Stimulated activated naive CD4-positive, alpha-beta T cell treated with Interleukin-2 at 50 U/mL for 16 hours (primary cell): ENCODE measurements at regions not wholly inside any gene's neighbourhood (a gene's known extent, or its start where the extent isn't known, plus 50 kb on each side); places are given as distances from the start of the nearest gene placed in this dataset.
"Not testable (repeated sequence)": the region's sequence is repeated elsewhere in the genome, so short reads cannot be mapped to it uniquely, and the experiment has no call there.

ENCODE experiments used
- DNase-seq: peaks from one replicate; lab custom pipeline; 2025; lab: John Stamatoyannopoulos, UW

DNA sequence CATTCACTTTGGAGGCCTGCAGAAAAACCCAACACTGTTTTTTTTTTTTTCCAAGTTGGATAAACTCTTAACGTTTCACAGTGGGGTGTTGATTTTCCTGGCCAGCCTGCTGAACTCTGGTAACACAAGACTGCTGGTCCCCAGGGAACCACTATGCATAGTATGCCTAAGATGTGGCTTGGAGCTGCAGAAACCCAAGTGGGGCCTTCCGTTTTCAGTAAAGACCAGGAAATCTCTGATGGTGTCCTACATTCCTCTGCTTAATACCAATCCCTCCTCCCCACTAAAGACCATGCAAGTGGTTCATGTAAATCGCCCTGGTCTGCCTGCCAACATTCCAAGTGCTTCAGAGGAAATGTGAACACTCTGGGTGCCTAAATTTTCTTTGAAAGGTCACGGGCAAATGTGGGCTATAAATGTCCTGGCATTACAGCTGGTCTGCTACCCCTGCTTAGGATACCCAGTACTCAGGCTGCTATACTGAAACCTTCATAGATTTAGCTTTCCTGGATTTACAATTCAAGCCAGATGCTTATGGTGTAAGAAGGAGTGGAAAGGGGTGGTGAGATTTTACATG, 615.4 kb downstream of the MAFB start:
- no peak for DNase-seq

DNA sequence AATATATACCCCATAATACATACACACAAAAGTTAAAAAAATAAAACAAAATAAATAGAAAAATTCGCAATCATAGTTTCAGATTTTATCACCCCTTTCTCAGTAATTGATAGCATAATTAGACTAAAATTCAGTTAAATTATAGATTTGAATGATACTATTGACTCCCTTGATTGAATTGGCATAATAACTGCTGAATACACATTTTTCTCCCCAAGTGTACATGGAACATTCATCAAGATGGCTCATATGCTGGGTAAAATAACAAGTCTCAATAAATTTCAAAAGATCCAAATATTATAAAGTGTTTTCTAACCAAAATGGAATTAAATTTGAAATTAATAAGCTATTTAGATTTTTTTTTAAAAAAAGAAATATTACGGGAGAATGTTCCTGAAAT, 616.1 kb downstream of the MAFB start:
- no peak for DNase-seq

DNA sequence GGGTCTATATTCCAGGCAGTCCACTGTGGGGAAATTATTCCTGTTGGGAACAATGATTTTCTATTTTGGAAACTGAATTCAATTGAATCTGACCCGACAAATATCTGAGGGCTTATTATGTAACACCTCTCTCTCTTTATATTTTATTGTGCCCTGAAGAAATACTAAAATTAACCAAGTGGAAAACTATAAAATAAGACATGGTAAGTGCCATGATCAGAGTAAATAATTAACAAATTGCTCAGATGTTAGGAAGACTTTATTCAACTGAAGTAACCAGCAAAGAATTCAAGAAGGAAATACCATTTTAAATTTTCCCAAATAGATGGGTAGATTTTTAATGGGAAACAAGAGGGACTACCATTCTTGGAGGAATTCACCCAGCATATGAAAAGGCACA, 632.9 kb downstream of the MAFB start:
- DNase-seq = no peak

DNA sequence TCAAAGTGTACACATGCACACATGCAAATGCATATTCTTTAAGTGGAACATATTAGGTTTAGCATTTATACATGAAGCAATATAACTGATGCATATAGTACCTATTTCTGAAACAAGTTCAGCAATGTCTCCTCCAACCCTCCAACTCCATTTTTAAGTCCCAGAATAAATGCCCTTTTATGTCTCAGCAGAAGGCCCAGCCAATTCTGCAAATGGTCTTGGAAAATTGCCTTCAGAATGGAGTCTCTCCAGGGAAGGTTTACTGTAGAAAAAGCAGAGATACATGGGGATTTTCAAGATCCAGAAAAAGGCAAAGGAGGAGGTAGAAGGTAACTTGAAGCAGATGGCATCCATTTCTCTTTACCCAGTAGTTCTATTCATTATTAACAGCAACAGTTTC, 633.3 kb downstream of the MAFB start:
- no peak for DNase-seq

DNA sequence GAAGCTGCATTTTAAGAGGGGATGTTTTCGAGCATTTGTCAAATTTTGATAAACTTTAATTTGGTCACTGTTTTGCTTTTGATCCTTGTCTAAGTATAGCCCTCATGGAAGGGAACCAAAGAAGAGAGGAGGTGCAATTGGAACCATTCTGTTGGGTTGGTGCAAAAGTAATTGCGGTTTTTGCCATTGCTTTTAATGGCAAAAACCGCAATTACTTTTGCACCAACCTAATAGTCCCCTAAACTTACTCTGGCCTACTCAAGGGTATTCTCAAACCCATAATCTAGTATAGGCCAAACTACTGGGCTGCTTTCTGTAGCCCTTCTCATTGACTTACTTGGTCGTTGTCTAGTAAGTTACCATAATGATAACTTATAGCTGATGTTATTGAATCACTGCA, 634.7 kb downstream of the MAFB start:
- DNase-seq = no peak

DNA sequence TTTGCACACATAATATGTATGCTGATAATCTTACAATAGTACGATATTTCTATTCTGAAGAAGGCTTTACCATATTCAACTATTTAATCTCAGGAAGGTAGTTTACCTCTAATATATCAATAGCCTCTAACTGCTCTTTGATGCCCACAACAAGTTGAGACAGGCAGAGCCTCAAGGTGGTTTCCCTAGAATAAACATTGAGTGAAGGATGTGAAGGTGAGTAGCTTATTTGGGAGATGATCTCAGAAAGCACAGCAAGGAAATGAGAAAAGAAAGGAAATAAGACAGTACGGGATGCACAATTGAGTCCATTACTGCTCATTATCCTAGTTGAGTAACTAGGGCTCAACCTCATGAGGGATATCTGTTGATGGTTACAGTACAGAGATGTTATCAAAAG, 638.4 kb downstream of the MAFB start:
- no peak for DNase-seq

DNA sequence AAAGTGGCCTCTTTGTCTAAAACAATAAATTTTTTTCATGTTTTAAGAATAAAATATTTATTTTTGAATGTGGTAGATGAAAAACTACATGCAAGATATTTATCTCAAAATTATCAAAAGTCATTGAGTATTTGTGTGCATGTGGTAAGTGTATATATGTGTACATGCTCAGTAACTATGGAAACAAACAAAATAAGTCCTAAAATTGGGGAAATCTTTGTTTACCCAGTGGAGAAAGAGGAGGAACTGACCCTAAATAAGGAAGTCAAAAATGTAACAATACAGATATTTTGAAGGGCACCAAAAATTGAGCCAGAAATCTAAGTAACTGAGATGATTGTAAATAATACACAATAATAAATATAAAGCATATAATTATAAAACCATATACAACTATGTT, 639.2 kb downstream of the MAFB start:
- DNase-seq = no peak

DNA sequence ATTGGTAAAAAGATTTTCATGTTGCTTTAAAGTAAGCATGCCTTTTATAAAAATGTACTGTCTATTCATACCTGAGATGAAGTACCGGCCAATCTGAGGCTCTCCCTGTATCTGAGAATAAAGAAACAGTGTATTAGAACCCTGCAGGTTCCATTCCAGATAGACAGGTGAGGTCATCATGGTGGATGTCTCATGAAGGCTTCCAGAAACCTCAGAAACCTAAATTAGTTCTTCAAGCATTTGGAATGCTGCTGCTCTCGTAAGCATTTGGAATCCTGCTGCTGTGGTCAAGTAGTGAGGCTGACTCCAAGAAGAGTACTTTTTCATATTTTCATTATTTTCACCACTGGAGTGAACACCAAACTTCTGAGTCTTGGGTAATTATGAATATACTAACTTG, 642.3 kb downstream of the MAFB start:
- DNase-seq = no peak

DNA sequence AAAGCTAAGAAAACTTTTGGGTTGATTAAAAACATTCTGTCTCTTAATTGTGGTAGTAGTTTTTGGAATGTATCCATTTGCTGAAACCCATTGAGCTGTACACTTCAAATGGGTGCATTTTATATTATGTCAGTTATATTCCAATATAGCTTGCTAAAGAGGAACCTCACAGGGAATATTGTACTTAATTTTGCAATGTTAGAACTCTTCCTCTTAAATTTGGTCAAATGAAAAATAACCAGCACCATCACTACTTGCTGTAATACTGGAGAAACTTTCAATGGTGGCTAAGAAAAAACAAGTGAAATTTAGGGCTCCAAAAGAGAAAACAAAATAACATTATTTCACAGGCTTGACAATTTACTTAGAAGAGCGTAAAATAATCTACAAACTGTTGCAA, 651.5 kb downstream of the MAFB start:
- no peak for DNase-seq

DNA sequence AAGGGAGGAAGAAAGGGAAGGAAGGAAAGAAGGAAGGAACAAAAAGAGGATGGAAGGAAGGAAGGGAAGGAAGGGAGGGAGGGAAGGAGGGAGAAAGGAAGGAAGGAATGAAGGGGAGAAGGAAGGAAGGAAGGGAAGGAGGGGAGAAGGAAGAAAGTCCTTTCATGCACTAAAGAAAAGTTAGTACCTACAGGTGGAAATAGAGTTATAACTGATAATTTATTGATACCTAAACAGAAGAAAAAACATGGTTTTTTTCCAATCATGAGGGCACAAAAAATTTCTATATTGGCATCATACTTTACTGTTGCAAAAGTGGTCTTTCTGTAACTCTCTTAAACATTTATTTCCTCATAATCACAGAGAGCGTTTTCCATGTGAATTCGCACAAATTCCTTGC, 659.4 kb downstream of the MAFB start:
- no peak for DNase-seq

DNA sequence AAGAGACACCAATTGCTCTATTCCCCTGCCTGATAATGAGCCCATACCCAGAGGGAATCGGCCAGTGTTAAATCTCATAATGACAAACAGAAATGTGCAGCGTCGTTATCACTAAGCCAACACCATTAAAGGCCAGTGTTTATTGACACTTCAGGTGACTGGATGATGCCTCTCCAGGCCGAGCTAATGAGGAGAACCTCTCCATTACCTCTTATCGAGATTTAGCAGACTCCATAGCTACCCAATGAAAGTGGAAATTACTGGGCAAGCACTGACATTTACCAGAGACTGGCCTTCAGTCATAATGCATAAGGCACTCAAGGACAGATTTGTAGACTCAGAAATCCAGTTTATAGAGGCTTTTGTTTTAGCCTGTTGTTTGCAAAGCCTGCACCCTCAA, 669.5 kb downstream of the MAFB start:
- no peak for DNase-seq

DNA sequence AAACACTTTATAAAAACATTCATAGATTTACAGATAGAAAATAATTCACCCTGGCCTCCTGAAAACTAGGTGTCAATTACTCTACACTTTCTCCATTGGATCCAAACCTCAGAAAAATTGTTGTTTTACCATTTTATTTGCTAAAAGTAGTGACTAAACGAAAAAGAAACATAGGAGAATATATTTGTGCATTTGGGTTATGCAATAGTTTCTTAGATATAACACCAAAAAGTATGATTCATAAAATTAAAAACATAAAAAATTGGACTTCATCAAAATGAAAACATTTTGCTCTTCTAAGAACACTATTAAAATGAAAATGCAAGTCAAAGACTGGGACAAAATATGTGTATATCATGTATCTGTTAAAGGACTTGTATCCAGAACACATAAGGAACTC, 671.3 kb downstream of the MAFB start:
- DNase-seq = no peak

DNA sequence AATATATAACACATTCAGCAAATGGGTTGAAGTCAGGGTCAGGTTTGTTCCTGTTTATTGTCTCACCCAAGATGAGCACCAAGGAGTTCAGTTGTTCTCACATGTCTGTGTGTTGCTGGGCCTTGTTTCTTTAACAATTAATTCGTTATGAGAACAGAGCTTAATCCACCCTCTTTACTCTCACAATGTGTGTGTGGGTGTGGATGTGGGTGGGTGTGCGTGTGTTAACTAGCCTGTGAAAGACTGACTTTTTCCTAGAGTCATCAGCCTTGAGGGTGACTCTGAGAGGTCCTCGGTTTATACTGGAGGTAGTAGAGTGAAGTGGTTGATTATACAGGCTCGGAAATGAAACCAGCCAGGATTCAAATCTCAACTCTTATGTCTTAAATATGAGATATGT, 672.1 kb downstream of the MAFB start:
- DNase-seq = no peak

DNA sequence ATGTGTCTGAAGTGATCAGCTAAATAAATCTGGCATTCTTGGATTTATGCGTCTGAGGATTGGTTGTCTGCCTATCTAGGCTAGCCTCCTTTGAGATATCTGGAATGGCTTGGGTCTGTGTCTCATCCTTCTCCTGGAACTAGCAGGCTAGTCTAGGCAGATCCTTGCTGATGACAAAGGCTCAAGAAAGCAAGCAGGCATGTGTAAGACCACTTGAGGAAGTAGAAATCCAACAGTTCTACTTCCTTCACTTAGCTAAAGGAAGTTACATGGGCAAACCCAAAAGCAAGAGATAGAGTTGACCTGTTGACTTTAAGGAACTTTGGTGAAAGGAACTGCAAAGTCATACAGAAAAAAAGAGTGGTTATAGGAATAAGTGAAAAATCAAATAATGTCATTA, 672.6 kb downstream of the MAFB start:
- DNase-seq = no peak

DNA sequence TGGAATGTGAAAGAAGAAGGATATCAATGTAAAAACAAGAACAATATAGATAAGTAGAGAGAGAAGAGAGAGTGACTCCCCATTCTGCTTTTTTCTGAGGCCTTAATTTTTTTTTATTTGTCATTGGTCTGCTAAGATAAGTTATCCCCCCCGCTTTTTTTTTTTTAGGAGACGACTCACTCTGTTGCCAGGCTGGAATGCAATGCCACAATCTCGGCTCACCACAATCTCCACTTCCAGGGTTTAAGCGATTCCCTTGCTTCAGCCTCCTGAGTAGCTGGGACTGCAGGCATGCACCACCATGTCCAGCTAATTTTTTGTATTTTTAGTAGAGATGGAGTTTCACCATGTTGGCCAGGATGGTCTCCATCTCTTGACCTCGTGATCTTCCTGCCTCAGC, 677.0 kb downstream of the MAFB start:
- not testable (repeated sequence) for DNase-seq

DNA sequence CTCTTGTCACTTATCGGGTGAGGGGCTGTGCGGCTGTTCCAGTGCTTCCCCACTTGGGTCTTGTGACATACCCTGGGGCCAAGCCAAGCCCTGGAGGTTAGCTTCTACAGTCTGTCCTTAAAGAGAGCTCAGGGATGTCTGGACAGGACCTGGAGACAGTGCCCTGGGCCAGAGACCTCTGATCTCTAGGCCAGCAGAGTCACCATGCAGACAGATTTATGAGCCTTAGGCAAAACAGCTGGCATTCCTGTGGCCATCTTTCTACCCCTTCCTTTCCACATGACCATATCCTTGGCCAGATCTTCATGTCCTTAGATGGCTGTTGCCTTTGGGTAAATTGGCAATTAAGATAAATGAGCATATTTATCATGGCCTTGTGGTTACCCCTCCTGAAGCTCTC, 678.6 kb downstream of the MAFB start:
- no peak for DNase-seq

DNA sequence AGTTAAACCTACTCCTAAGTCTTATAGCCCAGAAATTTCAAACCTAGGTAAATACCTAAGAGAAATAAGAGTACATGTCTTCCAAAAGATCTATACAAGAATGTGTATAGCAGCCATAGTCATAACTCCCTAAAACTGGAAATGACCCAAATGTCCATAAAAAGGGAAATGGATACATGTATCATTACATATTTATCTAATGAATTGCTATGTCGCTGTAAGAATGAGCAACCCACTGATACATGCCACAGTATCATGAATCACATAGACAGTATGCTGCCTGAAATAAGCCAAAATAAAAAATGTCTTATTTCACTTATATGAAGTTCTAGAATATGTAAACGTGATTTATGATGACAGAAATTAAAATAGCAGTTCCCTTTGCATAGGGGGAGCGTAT, 679.5 kb downstream of the MAFB start:
- no peak for DNase-seq

DNA sequence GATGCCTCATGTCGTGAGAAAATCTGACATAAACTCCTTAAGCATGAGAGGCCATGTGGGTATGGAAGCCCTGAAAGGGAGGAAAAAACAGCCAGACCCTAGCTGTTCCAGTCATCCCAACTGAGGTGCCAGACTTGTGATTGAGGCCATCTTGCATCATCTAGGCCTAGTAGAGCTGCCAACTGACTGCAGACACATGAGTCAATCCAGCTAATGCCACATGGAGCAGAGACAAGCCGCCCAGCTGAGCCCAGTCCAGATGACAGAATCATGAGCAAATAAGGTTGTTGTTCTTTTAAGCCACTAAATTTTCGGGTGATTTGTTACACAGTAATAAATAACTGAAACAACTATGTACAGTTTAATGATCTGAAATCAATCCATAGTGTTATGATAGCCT, 680.9 kb downstream of the MAFB start:
- no peak for DNase-seq

DNA sequence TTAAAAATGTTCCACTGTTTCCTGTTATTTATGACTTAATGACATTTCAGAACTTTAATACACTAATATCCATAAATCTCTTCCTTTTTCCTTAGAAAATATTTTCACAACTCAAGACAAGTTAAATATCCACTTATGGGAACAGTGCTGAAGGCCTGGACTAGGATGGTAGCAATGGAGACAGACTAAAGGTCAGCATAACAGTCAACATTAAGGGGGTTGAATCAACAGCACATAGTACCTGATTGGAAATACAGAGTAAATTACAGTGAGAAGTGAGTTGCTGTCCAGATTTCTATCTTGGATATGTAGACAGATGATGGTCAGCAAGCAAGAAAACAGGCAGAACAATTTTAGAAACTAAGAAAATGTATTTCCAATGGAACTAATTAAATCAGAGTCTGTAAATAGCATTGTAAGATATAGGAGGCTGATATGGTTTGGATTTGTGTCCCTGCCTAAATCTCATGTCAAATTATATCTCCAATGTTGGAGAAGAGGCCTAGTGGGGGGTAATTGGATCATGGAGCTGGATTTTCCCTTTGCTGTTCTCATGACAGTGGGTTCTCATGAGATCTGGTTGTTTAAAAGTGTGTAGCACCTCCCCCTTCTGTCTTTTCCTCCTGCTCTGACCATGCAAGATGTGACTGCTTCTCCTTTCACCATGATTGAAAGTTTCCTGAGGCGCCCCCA, 682.7 kb downstream of the MAFB start:
- DNase-seq = no peak

DNA sequence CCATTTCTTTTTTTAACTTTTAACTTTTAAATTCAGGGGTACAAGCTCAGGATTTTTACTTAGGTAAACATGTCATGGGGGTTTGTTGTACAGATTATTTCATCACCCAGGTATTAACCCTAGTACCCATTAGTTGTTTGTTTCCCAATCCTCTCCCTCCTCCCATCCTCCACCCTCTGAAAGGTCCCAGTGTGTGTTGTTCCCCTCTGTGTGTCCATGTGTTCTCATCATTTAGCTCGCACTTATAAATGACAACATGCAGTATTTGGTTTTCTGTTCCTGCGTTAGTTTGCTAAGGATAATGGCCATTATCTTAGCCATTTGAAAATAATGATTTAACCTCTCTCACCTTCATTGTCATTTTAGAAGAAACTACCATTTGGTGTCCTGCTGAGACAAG, 684.9 kb downstream of the MAFB start:
- DNase-seq = not testable (repeated sequence)

DNA sequence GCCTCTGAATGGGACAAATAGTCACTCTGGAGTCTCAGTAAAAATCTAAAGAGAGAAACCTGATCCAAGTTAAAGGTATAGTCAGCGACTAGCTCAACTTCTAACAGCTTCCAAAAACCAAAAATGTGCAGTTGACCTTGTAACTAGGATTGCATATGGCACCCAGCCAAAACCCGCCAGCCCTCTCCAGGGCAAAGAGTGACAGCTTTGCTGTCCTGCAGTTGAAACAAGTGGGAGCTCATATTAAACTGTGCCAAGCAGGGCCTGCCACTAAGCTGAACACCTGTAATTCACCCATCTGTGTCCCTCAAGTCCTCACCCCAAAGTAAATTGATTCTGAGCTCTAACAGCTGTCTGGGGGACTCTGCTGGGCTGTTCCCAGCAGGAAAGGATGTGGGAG, 695.3 kb downstream of the MAFB start:
- DNase-seq = no peak

DNA sequence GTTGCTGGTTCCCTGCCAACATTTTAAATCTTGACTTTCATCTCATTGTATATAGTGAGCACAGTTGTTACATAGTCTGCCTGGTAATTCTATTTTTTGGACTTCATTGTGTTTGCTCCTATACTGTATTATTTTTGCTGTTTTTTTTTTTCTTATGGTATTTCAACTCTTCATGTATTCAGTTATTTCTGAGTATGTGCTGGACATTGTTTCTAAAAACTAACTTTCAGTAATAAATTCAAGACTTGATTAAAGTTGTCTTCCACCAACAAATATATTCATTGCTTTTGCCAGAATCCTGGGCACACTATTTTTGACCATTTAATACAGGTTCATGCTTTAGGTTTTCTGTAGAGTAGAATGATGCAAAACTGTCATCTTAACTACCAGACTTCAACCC, 698.3 kb downstream of the MAFB start:
- DNase-seq = no peak

DNA sequence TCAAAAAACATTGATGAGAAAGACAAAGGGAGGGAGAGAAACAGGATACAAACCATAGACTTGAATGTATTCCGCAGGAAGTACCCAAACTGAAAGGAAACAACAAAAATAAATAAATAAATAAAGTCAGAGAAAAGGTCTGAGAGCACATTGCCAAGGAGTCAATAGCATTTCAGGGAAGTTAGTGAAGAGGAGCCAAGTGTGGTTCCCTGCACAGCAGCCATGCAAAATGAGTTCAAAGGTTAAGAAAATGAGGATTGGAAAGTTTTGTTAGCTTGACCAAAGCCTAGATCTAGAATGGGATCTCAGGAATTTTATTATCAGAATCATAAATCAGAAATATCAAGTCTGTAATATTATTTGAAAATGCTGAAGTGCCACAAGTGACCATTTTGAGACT, 700.0 kb downstream of the MAFB start:
- DNase-seq = no peak

DNA sequence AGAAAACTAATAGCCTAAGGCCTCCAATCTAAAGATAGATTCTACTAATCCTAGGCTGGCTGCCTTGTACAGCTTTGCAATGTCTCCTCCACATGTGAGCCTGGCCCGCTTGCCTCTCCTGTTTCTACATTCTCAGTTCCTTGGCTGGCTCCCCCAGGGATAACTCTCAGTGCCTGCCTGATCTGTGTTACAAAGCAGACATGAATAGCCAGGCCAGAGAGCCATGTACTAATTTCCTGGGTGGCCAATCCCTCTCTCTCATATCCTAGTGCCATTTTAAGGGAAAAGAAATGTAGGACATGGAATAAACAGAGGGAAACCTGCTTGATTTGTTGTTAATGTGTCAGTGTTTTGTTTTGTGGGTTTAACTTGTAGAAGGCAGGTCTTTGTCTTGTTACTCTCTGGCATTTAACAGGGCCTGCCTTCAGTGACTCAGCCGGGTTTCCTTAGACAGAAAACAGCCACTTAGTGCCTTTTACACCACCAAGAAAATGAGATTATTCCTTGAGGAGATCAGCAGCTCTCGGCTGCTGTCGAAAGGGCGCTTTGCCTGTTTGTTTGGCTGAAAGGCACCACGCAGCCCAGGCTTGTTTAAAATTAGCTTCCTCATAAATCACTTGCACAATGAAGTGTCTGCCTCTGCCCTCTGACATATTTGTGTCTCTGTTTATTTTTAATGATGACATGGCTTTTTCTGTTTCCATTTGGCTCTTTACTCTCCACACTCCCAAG, 702.7 kb downstream of the MAFB start:
- DNase-seq = no peak
